Suprapubic skin (tissue), 4 donors: ENCODE measurements at regions not wholly inside any gene's neighbourhood (a gene's known extent, or its start where the extent isn't known, plus 50 kb on each side); places are given as distances from the start of the nearest gene placed in this dataset.

Source experiments
- EP300 ChIP-seq: sonication (generic); formaldehyde crosslinking; IDR thresholded peaks from one replicate; pipeline ENCODE4 v1.6.1; 2017; ENCODE audit warnings: antibody characterized with exemption
- POLR2A ChIP-seq, 2 donors: fragments of 450-650 bp; IDR thresholded peaks; one replicate each; pipeline ENCODE4 v1.6.1; 2017; ENCODE audit warnings: antibody characterized with exemption in 2 of 2, mild to moderate bottlenecking in 2 of 2, moderate library complexity in 2 of 2
- POLR2AphosphoS5 ChIP-seq, 3 donors: sonication (generic); formaldehyde crosslinking; IDR thresholded peaks; one replicate each; pipeline ENCODE4 v1.6.1; 2017; ENCODE audit warnings: antibody characterized with exemption in 3 of 3
- TF ChIP-seq, protein P1 (sequence below), 2 donors: fragments of 200-600 bp in 1 of 2; fragments of 450-650 bp in 1 of 2; sonication (generic) in 1 of 2; IDR thresholded peaks; one replicate each; pipeline ENCODE4 v1.5.1; 2016 to 2019; ENCODE audit warnings: antibody characterized with exemption in 2 of 2, mild to moderate bottlenecking in 1 of 2, moderate library complexity in 1 of 2

DNA sequence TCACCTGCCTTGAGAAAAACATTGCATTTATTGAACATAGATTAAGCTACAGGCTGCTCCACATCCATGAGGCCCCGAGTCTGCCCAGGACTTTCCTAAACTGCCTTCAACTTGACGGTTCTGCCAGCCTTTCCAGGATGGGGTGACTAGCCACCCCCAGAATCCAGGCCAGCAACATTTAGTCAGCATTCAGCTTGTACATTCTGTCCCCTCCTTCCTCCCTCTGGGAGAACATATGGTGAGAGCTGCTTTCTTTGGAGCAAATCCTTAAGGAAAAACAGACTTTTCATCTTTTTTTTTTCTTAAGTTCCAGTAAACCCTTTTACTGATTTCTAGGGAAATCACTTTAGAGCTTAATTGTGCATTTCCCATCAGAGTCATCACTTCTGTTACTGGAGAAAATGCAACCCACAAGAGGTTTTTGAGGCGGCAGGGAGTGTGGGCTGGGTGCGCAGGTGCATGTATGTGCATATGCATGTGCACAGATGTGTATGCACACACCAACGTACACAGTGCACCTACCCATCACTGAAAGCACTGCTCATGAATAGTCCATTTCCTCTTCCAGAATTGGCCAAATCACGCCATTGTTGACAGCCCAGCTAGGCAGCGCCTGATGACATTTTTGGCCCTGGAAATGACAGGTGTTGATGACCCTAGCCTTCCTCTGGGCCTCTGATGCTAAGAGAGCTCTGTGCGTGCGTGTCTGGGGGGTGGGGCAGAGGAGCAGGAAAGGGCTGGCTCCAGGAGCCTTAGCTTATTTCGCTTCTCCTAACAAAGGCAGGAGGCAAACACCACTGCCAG, 145.6 kb downstream of the HSD17B3 start:
- TF ChIP-seq EP300 (no peak), POLR2AphosphoS5 (IDR thresholded peaks at IDR 0.05) (peak in 1 of 3 donors; percentile 39), POLR2A (IDR thresholded peaks at IDR 0.05) (no peak)
- TF ChIP-seq, protein P1, sequence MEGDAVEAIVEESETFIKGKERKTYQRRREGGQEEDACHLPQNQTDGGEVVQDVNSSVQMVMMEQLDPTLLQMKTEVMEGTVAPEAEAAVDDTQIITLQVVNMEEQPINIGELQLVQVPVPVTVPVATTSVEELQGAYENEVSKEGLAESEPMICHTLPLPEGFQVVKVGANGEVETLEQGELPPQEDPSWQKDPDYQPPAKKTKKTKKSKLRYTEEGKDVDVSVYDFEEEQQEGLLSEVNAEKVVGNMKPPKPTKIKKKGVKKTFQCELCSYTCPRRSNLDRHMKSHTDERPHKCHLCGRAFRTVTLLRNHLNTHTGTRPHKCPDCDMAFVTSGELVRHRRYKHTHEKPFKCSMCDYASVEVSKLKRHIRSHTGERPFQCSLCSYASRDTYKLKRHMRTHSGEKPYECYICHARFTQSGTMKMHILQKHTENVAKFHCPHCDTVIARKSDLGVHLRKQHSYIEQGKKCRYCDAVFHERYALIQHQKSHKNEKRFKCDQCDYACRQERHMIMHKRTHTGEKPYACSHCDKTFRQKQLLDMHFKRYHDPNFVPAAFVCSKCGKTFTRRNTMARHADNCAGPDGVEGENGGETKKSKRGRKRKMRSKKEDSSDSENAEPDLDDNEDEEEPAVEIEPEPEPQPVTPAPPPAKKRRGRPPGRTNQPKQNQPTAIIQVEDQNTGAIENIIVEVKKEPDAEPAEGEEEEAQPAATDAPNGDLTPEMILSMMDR (IDR thresholded peaks at IDR 0.05): no peak
